HepG2 (cell line): ENCODE measurements at regions not wholly inside any gene's neighbourhood (a gene's known extent, or its start where the extent isn't known, plus 50 kb on each side); places are given as distances from the start of the nearest gene placed in this dataset.

Experiments used
- CBFB ChIP-seq: sonication (generic); formaldehyde crosslinking; IDR thresholded peaks from 2 replicates; pipeline ENCODE4 v1.4.0; 2020; ENCODE audit warnings: missing genetic modification reagents
- NR2F1 ChIP-seq, 2 experiments: fragments of 450-650 bp in 1 of 2; formaldehyde crosslinking in 1 of 2; IDR thresholded peaks; 2 replicates each; pipeline versions ENCODE4 v1.5.0 to v1.6.1; 2016 to 2020; ENCODE audit warnings: mild to moderate bottlenecking in 1 of 2, missing compliant biosample characterization in 1 of 2, missing genetic modification reagents in 1 of 2, moderate library complexity in 1 of 2
- SKIL ChIP-seq: sonication (generic); formaldehyde crosslinking; IDR thresholded peaks from 2 replicates; pipeline ENCODE4 v1.8.0; 2022; ENCODE audit warnings: missing genetic modification reagents, mild to moderate bottlenecking, moderate library complexity, borderline replicate concordance
- SRSF9 ChIP-seq: fragments of 200-400 bp; formaldehyde crosslinking; IDR thresholded peaks from 2 replicates; pipeline ENCODE4 v1.6.1; 2018; ENCODE audit warnings: borderline replicate concordance, mild to moderate bottlenecking, low read depth, low read length; ENCODE audit not compliant: insufficient read depth, poor library complexity, severe bottlenecking
- ZBTB3 ChIP-seq: sonication (generic); formaldehyde crosslinking; IDR thresholded peaks from 2 replicates; pipeline ENCODE4 v1.4.0; 2020; ENCODE audit warnings: low read depth, mild to moderate bottlenecking, moderate library complexity, missing genetic modification reagents, borderline replicate concordance
- ZNF280B ChIP-seq: sonication (generic); formaldehyde crosslinking; IDR thresholded peaks from 2 replicates; pipeline ENCODE4 v1.5.0; 2020; ENCODE audit warnings: missing genetic modification reagents, mild to moderate bottlenecking, borderline replicate concordance
- ZNF510 ChIP-seq: sonication (generic); formaldehyde crosslinking; IDR thresholded peaks from 2 replicates; pipeline ENCODE4 v1.4.0; 2020; ENCODE audit warnings: low read depth, mild to moderate bottlenecking, missing genetic modification reagents
- ZNF629 ChIP-seq: sonication (generic); formaldehyde crosslinking; conservative IDR thresholded peaks from 2 replicates; pipeline ENCODE4 v1.5.0; 2020; ENCODE audit warnings: missing genetic modification reagents
- ZNF781 ChIP-seq: sonication (generic); formaldehyde crosslinking; IDR thresholded peaks from 2 replicates; pipeline ENCODE4 v1.5.1; 2020; ENCODE audit warnings: borderline replicate concordance, mild to moderate bottlenecking, missing genetic modification reagents; ENCODE audit errors: not compliant biosample characterization
- TF ChIP-seq, protein P1 (sequence below): sonication (generic); formaldehyde crosslinking; IDR thresholded peaks from 2 replicates; pipeline ENCODE4 v1.5.0; 2020; ENCODE audit warnings: missing genetic modification reagents

- TF ChIP-seq NR2F1 (CRISPR knock-in tag; IDR thresholded peaks at IDR 0.05): no peak
- TF ChIP-seq SKIL (CRISPR knock-in tag): no peak
- TF ChIP-seq, protein P1, sequence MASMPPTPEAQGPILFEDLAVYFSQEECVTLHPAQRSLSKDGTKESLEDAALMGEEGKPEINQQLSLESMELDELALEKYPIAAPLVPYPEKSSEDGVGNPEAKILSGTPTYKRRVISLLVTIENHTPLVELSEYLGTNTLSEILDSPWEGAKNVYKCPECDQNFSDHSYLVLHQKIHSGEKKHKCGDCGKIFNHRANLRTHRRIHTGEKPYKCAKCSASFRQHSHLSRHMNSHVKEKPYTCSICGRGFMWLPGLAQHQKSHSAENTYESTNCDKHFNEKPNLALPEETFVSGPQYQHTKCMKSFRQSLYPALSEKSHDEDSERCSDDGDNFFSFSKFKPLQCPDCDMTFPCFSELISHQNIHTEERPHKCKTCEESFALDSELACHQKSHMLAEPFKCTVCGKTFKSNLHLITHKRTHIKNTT (CRISPR knock-in tag): no peak
- TF ChIP-seq ZNF280B: no peak
- TF ChIP-seq CBFB: no peak
- no peak for TF ChIP-seq ZNF510
- no peak for TF ChIP-seq ZNF629 (CRISPR knock-in tag)
- TF ChIP-seq ZNF781 (CRISPR knock-in tag): no peak
- TF ChIP-seq SRSF9: no peak
- TF ChIP-seq ZBTB3: no peak
These were observed 529.2 kb downstream of the EPHB1 start (continued) for GRCh38 chr3:135324301-135324700.
